OCI-LY1 (cell line): ENCODE measurements at regions not wholly inside any gene's neighbourhood (a gene's known extent, or its start where the extent isn't known, plus 50 kb on each side); places are given as distances from the start of the nearest gene placed in this dataset.

Experiments used
- H2AFZ ChIP-seq: fragments of 200-600 bp; sonication (generic), shearing (Covaris generic); 2 replicates; pipeline ENCODE4 v1.6.0; 2014; ENCODE audit warnings: antibody characterized with exemption, mild to moderate bottlenecking, low read length
- H3F3A ChIP-seq: fragments of 200-600 bp; sonication (generic), shearing (Covaris generic); 2 replicates; pipeline ENCODE4 v1.6.0; 2014; ENCODE audit warnings: mild to moderate bottlenecking, antibody characterized with exemption, low read length, moderate library complexity; ENCODE audit not compliant: insufficient read depth
- H3K27ac ChIP-seq: fragments of 200-600 bp; sonication (generic); 2 replicates; pipeline ENCODE4 v1.5.1; 2014; ENCODE audit warnings: low read length, mixed run types, mild to moderate bottlenecking, low read depth; ENCODE audit not compliant: poor library complexity, severe bottlenecking
- H3K27me3 ChIP-seq: fragments of 200-600 bp; sonication (generic); 2 replicates; pipeline ENCODE4 v1.6.0; 2014; ENCODE audit warnings: antibody characterized with exemption, mild to moderate bottlenecking, low read length, moderate library complexity; ENCODE audit not compliant: insufficient read depth
- H3K36me3 ChIP-seq: fragments of 200-600 bp; sonication (generic); 2 replicates; pipeline ENCODE4 v1.6.1; 2014; ENCODE audit warnings: mild to moderate bottlenecking, antibody characterized with exemption, low read length, moderate library complexity, mixed read lengths; ENCODE audit not compliant: insufficient read depth
- H3K4me1 ChIP-seq: fragments of 200-600 bp; sonication (generic); 2 replicates; pipeline ENCODE4 v1.5.1; 2014; ENCODE audit warnings: mild to moderate bottlenecking, low read length, moderate library complexity; ENCODE audit not compliant: insufficient read depth, severe bottlenecking
- H3K4me2 ChIP-seq: fragments of 200-600 bp; sonication (generic), shearing (Covaris generic); 2 replicates; pipeline ENCODE4 v1.6.1; 2014; ENCODE audit warnings: low read length
- H3K4me3 ChIP-seq: fragments of 200-600 bp; sonication (generic); 2 replicates; pipeline ENCODE4 v1.5.1; 2014; ENCODE audit warnings: low read length, low read depth, mild to moderate bottlenecking, mixed read lengths; ENCODE audit not compliant: poor library complexity, severe bottlenecking
- H3K79me2 ChIP-seq: fragments of 200-600 bp; shearing (Covaris generic); 2 replicates; pipeline ENCODE4 v1.6.1; 2016; ENCODE audit warnings: mixed run types, low read length, mixed read lengths; ENCODE audit not compliant: insufficient read depth
- H3K9ac ChIP-seq: fragments of 200-600 bp; sonication (generic), shearing (Covaris generic); 2 replicates; pipeline ENCODE4 v1.6.1; 2014; ENCODE audit warnings: mild to moderate bottlenecking, low read length, mixed read lengths
- H3K9me2 ChIP-seq: fragments of 200-600 bp; sonication (generic), shearing (Covaris generic); 2 replicates; pipeline ENCODE4 v1.6.1; 2014; ENCODE audit warnings: low read depth, mild to moderate bottlenecking, low read length, mixed read lengths
- H3K9me3 ChIP-seq: fragments of 200-600 bp; shearing (Covaris generic); 2 replicates; pipeline ENCODE4 v1.6.1; 2014; ENCODE audit warnings: low read length, mixed read lengths
- H4K20me1 ChIP-seq: fragments of 200-600 bp; sonication (generic), shearing (Covaris generic); 2 replicates; pipeline ENCODE4 v1.6.0; 2016; ENCODE audit warnings: mild to moderate bottlenecking, low read length; ENCODE audit not compliant: insufficient read depth
- CTCF ChIP-seq: fragments of 200-600 bp; sonication (generic), shearing (Covaris generic); IDR thresholded peaks from 2 replicates; pipeline ENCODE4 v1.5.1; 2017; ENCODE audit warnings: mild to moderate bottlenecking, antibody characterized with exemption, low read length, moderate library complexity, mixed read lengths
- EZH2 ChIP-seq: fragments of 200-600 bp; sonication (generic), shearing (Covaris generic); IDR thresholded peaks from 2 replicates; pipeline ENCODE4 v1.8.0; 2017; ENCODE audit warnings: borderline replicate concordance, mixed run types, mild to moderate bottlenecking, antibody characterized with exemption, low read length, moderate library complexity, mixed read lengths

GRCh38 chrY:12525206-12525605 lies 175.8 kb upstream of the USP9Y start:
- no peaks in the 10 kb centered on the region for H4K20me1 ChIP-seq
- H3K9me2 ChIP-seq = no peaks in the 10 kb centered on the region
- H2AFZ ChIP-seq = no peak overlapping the region
- H3K79me2 ChIP-seq = no peaks in the 10 kb centered on the region
- H3K27ac ChIP-seq = no peak overlapping the region
- H3K9ac ChIP-seq = no peak overlapping the region
- no peaks in the 10 kb centered on the region for H3K9me3 ChIP-seq
- no peak overlapping the region for H3K4me3 ChIP-seq
- no peaks in the 10 kb centered on the region for H3K27me3 ChIP-seq
- no peaks in the 10 kb centered on the region for H3K4me1 ChIP-seq
- TF ChIP-seq EZH2 = no peak
- no peak for TF ChIP-seq CTCF
- H3K36me3 ChIP-seq = no peaks in the 10 kb centered on the region
- no peak overlapping the region for H3K4me2 ChIP-seq
- no peaks in the 10 kb centered on the region for H3F3A ChIP-seq

- Histone ChIP-seq H3F3A (no peaks in the 10 kb centered on the region), H3K4me3 (no peak overlapping the region), H2AFZ (no peak overlapping the region), H3K9me3 (no peaks in the 10 kb centered on the region), H3K9me2 (no peaks in the 10 kb centered on the region), H3K79me2 (no peaks in the 10 kb centered on the region), H3K27me3 (no peaks in the 10 kb centered on the region), H3K4me1 (no peaks in the 10 kb centered on the region), H4K20me1 (no peaks in the 10 kb centered on the region), H3K9ac (no peak overlapping the region), H3K4me2 (no peak overlapping the region), H3K27ac (no peak overlapping the region), H3K36me3 (no peaks in the 10 kb centered on the region)
- TF ChIP-seq EZH2 (no peak), CTCF (no peak)
Observed at GRCh38 chrY:12526362-12527063, 174.5 kb upstream of the USP9Y start.

- TF ChIP-seq CTCF = no peak
- TF ChIP-seq EZH2 = no peak
- Histone ChIP-seq H3F3A (no peaks in the 10 kb centered on the region), H3K4me1 (no peaks in the 10 kb centered on the region), H3K9me2 (no peaks in the 10 kb centered on the region), H3K79me2 (no peaks in the 10 kb centered on the region), H3K27me3 (no peaks in the 10 kb centered on the region), H3K4me2 (no peak overlapping the region), H4K20me1 (no peaks in the 10 kb centered on the region), H3K27ac (no peak overlapping the region), H3K36me3 (no peaks in the 10 kb centered on the region), H2AFZ (no peak overlapping the region), H3K9ac (no peak overlapping the region), H3K4me3 (no peak overlapping the region), H3K9me3 (no peaks in the 10 kb centered on the region)
Observed at GRCh38 chrY:12537226-12537854, 163.7 kb upstream of the USP9Y start.
